ENCODE measurements at regions not wholly inside any gene's neighbourhood (a gene's known extent, or its start where the extent isn't known, plus 50 kb on each side); places are given as distances from the start of the nearest gene placed in this dataset.

DNA sequence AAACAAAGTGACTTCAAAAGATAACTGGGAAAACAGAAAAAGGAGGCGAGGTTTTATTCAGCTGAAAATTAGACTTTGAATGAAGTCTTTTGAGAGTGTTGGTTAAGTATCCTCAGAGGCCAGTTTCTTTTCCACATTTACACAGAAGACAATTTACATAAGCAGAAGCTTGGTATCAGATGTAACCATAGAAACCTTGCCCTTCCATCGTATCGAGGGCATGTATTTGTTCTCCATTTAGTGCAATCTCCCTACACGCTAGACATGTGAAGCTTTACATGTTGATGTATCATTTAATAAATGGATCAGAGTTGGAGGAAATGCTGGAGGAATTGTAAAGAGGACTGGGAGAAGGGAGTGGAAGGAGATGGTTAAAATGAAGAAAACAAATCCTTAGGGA is 161.0 kb upstream of the CRBN start:
- TF ChIP-seq POLR2AphosphoS5 (IDR thresholded peaks at IDR 0.05; ENCODE audit: borderline replicate concordance, low read depth, low read length) (no peak), EZH2 (IDR thresholded peaks at IDR 0.05) (no peak), FOXP2 (optimal IDR thresholded peaks at IDR 0.05; ENCODE audit: control extremely low read depth, extremely low read length, insufficient read depth) (no peak)

Measured in SK-N-MC (cell line).